HG03469 (cell line): ENCODE measurements at regions not wholly inside any gene's neighbourhood (a gene's known extent, or its start where the extent isn't known, plus 50 kb on each side); places are given as distances from the start of the nearest gene placed in this dataset.

ENCODE experiments used
- ATAC-seq: cut with Tn5 transposase; IDR thresholded peaks from one replicate; pipeline ENCODE4 v1.9.1; 2021; ENCODE audit warnings: mild to moderate bottlenecking, moderate library complexity, moderate number of reproducible peaks; ENCODE audit not compliant: unreplicated experiment

GRCh38 chr1:220979371-220979770 is 100.1 kb downstream of the HLX start:
- no peak for ATAC-seq

GRCh38 chr1:220982686-220983085 is 103.4 kb downstream of the HLX start:
- ATAC-seq = no peak

DNA sequence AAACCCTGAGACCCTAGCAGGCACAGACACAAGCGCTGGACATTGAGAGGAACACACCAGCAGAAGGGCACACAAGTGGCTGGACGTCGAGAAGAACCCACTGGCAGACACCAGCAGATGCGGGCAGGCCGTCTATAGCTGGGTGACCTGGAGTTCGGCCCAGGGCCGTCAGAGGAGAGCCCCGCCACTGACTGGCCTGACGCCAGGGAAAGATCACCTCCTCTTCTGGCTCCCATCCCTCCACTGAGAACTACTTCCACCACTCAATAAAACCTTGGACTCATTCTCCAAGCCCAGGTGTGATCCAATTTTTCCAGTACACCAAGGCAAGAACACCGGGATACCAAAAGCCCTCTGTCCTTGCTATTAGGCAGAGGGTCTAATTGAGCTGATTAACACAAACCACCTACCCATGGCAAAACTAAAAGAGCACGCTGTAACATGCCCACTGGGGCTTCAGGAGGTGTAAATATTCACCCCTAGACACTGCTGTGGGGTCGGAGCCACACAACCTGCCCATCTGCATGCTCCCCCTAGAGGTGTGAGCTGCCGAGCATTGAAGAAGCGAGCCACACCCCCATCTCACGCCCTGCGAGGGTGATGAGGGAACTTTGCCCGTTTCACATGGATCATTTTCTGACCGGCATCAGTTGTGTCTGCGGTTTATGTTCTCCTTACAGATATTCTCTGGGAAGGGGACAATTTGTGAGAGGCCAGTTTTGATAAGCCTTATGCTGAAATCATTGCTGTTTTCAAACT is 104.8 kb downstream of the HLX start:
- no peak for ATAC-seq

DNA sequence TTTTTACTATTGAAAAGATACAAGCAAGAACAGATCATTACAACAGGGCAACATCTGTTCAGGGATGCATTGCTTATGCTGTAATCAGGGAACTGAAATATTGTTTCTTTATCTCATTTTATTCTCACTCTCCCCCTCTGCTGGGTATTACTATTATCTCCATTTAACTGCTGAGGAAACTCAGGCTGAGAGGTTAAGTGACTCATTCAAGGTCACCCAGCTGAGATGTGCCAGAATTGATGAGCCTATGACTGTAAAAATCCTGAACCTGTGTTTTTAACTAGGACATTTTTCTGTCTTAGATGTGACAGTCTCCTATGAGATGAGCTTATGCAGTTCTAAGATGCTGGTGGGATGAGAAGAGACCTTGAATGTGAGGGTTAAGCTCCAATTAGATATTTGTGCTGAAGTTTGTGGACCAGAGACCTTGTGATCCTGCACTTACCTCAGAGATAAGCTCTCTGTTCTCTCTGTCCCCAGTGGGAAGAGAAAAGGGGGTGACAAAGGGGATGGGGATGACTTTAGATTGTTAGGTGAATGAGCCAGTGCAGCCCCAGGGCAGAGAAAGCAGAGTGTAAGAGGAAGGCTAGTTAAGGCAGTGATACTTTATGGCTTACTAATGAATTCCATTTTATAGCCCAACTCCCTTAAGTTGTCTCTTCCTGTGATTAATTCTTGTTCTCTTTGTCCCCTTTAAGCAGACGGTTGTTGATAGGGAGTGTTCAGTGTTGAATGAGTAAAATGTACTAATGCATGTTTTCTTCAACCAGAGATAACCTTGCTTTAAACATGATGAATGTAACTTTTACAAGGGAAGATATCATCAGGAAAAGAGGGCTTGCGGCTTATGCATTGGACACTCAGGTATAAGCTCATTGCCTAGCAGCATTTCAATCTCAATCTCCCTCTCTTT is 111.4 kb downstream of the HLX start:
- ATAC-seq = no peak

DNA sequence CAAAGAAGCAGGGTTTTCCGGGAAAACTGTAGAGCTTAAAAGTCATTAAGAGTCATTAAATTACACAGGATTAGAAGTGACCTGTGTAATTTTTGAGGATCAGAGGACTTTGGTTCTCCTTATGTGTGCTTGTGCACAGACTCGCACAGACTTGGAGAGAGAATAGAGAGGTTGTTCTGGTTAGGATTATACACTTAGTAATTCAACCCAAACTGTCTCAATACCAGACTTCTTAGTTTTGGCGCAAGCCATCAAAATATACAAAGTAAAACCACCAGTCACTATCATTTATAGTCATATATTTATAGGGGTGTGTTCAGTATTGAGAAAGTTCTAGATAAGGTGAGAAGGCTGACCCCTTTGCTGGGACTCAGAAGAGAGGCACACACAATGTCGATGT is 112.3 kb downstream of the HLX start:
- ATAC-seq = no peak

DNA sequence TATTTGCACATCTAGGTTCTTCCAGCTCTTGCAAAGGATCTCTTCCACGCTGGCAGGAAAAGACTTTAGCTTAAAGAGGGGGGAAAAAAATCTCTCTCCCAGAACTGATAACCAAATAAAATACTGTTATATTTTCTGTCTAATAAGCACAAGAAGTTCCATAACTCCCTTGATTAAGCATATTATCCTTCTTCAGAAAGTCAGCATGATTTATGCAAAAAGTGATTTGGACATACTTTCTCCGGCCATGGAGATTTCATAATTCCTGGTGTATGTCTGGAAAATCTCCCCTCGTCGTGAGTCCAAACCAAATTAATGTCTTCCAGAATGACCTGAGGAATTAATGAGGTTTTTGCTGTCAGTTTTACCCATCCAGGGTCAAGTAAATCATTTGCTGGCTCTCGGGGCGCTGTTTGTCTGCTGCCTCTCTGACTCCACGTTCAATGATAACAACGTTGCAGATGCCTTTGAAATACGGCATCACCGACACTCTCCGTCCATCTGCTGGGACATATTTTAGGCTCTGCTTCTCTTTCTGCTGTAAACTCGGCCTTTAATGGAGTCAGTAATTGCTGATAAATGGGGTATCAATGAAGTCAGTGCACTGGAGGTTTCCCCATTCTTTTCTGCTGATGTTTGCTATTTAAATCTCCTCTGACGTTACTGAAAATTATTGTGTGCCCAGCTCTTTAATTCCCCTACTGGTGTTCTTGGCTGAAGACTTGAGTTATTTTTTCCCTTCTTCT is 112.9 kb downstream of the HLX start:
- no peak for ATAC-seq

- ATAC-seq = no peak
Observed at GRCh38 chr1:220992705-220993052, 113.4 kb downstream of the HLX start.

DNA sequence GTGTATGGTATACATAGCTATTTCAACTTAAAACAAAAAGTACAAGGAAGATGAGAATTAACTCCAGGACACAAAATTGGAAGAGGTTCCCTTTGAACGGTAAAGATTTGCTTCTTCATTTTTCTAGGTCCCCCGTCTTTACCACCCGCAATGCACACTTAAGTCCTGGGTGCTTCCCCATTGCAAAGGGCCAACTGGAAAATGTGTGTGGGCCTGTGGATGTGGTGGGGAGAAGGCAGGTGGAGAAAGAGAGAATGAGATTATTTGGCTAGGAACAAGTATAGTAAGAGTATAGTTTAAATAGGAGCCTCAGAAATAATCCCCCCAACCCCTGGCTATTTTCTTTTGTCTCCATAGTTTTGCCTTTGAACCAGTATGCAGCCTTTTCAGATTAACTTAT is 115.4 kb downstream of the HLX start:
- ATAC-seq = no peak

DNA sequence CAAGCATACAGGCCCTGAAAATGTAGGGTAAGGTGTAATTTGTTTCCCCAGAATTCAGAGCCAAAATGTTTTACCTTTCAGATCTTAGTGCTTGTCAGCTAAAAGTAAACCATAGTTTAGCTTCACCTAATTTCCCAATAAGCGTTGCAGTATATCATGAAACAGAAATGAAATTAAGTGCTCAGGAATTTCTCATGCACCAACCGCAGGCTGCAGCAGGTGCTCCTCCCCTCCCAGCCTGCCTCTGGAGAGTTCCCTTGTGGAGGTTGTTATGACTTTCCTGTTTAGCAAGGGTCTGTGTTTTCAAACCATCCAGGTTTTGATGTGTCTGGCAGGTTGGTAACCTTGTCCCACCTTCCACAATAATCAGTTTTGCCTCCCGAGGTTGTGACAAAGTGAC is 118.5 kb downstream of the HLX start:
- ATAC-seq = no peak

DNA sequence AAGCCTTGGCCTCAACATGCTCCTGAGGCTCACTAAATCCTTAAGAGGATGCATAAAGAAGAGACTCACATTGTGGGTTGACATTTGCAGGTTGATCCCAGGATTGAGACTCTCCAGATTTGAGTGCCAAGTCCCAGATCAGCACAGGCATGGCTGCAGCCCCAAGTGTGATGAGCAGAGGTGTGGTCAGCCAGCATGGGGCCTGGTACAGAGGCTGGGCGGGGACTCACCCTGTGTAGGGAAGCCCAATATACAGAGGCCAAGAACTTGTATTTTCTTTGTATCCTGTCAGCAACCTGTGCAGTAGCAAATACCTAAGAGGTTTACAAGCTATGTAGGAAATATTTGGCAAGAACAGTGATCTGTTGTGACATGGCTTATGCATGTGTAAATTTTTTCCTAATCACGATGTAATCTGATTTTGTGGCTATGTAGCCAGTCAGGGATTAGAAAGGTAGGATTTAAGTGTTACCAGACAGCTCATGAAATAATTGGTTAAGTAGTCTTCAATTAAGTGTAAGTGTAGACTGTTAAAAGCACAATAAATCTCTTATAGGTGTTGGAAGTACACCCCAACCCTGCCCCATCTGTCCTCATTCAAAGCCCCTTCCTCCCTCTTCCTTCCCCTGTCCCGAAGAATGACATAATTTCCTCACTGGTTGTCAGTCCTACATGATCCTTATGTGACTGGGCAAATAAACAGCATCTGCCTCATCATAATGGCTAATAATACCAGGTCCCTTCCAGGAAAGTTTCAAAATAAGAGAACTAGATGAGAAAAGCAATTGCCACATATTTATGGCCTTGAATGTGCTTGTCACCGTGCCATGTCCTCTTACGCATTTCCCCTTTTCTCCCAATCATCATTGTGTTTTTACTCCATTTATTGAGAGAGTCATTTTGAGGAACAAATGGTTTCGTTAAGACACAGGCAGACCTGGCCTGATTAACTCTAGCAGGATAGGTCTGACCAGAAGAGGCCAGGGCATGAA is 120.9 kb downstream of the HLX start:
- ATAC-seq = no peak

DNA sequence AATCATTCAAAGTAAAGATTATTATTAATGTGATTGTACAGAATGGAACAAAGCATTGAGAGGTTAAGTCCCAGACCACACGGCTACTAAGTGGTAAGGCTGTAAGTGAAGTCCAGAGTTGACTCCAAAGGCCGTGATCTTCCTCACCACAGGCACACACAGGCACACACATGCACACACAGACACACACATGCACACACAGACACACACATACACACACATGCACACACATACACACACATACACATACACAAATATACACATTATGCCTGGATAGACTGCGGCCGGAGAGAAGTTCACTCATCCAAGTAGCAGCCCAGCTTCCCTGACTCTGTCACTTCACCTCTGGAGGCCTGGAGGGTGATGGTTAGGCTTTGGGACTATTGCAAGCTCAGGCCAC is 121.9 kb downstream of the HLX start:
- no peak for ATAC-seq

DNA sequence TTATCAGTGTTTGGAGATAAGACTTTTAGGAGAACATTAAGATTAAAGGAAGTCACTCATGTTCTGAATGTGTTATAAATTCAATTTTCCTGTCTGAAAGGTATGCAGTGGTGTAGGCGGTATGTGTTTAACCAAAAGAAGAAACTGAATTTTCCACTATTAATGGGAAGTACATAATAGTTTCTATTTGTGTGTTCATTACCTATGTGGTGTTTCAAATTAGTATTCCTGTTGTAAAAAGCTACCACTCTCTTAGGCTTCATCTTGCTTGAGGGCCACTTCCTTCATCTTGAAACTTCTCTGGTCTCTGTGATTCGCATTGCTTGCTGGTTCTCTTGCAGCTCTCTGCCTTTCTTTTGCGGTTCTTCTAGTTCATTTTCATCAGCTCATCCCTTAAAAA is 123.4 kb downstream of the HLX start:
- no peak for ATAC-seq

DNA sequence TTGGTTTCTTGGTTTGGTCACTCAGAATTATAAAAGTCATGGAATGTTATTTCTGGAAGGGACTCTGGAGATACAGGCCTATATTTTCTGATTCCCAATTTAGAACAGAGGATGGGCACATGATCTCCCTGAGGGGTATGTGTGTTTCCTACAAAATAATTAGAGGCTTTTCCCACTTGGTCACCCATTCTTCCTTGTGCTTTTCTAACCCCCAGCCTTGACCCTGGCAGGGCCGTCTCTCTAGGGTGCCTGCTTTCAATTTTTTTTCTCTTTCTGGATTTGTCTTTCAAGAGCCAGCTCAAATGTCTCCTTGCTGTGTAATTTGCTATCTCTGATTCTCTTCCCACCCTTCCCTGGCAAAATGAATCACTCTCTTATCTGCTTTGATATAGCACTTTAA is 131.9 kb downstream of the HLX start:
- no peak for ATAC-seq

DNA sequence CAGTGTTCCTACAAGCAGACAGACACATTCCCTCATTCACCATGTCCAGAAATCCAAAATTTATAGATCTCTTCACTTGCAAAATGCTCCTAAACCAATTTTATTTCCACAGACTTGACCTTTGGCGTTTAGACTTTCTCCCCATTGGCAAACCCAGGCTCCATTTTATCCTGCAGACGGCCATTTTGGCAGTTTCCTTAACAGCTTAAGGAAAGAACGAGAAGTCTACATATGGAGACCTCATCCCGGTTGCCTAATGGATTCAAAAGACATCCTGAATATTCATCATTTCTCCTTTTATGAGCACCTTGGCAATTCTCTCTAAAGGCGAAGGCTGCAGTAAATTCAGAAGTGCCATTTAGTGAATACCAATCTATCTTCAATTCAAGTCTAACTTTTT is 132.9 kb downstream of the HLX start:
- no peak for ATAC-seq

DNA sequence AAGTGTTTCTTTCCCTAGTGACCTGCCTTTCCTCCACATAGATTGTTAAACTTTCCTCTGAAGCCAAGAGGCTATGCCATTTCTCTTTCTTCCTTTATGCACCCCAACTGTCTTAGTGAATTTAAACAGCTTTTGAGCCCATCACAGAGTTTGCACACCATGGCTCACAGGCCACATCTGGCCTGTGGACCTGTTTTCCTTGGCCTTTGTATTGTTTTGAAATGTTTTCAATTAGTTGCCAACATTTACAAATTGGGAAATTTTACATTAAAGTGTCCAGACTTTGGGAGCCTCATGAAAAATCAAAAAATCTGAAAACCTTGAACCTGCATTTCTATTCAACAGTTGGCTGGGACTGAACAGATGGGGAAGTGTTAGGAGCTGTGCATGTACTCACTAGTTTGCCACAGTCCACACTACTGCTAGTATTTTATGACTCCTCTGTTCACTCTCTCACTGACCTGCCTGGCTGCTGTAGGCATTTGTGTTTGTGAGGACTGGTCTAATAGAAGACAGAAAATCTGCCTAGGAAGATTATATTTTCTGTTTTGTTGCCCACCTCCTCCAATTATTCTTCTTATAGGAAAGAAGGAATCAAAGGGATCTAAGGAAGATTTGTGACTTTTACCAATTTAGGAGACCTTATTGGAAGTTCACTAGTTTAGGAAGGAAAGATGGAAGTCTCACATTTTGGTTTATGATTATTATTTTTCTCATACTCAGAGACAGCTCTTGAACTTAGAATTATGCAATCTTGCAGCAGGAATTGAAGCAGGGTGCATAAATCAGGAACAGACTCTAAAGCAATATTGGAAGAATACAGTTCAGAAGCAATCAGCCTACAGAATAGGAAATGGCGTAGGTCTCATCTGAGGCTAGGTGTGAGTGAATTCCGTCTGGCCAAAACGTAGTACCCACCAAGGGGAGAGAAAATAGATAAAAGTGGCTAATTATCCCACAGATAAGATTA is 134.7 kb downstream of the HLX start:
- ATAC-seq = no peak

DNA sequence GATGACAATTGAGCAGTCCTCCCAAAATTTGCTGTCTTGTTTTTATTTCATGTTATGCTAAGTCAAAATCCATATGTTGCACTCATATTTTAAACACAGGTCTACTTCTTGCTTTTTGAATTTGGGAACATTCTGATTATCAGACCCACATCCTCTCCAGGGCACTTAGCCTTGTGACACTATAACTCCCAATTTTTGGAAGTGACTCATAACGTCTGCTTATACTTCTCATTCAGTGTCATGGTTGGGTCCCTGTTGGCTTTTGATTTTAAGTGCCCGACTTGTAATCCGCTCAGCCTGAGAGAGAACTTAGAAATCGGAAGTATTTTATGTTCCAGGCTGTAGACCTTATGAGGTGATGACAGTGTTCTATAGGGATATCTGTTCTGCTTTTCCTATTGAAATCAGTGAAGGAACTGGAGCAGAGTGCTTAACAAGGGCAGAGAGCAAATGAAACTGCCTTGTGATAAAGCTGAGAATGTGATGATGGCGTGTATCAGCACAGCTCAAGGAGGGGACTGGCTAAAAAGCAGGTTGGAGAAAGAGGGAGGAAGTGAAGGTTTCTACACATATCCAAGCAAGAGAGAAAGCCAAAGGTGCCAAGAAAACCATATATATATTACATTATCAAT is 136.0 kb downstream of the HLX start:
- no peak for ATAC-seq

- no peak for ATAC-seq
Observed at GRCh38 chr1:221016751-221017150, 137.5 kb downstream of the HLX start.

DNA sequence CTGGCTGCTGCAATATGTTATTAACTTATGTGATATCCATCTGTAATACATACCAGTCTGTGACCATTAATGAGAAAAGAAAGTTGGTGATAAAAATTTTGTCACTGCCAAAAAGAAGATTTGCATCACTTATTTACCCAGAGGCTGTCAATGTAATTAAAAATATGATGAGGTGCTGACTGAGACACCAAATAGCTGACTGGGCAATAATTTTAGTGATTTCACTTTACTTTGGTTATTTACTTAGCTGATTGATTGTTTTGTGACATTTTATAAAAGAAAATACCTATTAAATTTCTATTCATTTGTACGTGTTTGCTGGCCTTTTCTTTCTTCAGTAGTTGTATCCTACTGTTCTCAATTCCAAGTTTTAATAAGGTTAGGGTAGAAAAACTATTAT is 139.2 kb downstream of the HLX start:
- no peak for ATAC-seq

DNA sequence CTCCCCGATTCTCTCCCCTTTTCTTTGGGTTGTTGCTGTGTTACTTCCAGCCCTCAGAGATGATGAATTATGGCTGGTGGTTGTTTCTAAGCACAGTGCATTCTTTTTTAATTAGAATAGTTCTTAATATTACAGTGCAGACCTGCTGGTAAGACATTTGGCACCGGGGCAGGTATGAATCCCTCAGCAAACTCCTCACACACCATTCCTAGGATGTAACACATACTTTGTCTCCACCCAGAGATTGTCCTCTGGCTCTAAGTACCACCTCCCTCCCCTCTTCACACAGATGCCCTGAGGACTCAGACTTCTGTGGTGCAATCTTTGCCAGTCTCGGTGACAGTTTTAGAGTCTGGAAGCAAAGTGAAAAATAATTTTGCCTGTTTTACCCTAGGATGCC is 143.1 kb downstream of the HLX start:
- no peak for ATAC-seq
